ENCODE measurements at regions not wholly inside any gene's neighbourhood (a gene's known extent, or its start where the extent isn't known, plus 50 kb on each side); places are given as distances from the start of the nearest gene placed in this dataset.

GRCh38 chr1:239262538-239262937, 123.8 kb upstream of the CHRM3 start:
- DNase-seq = no peak

DNA sequence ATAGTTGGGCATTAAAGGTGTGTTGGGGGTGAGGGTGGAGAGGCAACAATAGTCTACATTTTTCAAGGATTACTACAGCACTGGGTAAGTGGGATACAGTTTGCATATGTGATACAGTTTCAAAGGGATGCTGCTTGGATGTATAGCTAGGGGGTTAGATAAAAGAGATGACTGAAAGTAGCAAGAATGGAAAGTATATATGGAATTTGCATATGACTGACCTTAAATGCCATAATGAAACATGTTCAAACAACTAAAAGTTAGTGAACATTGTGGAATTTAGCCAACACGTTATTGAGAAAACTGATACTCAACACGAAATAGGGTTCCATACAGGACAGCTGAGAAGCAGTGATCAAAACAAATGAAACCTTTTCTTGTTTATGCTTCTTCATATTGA, 124.8 kb upstream of the CHRM3 start:
- no peak for DNase-seq

- no peak for DNase-seq
Observed at GRCh38 chr1:239260842-239261241, 125.5 kb upstream of the CHRM3 start.

DNA sequence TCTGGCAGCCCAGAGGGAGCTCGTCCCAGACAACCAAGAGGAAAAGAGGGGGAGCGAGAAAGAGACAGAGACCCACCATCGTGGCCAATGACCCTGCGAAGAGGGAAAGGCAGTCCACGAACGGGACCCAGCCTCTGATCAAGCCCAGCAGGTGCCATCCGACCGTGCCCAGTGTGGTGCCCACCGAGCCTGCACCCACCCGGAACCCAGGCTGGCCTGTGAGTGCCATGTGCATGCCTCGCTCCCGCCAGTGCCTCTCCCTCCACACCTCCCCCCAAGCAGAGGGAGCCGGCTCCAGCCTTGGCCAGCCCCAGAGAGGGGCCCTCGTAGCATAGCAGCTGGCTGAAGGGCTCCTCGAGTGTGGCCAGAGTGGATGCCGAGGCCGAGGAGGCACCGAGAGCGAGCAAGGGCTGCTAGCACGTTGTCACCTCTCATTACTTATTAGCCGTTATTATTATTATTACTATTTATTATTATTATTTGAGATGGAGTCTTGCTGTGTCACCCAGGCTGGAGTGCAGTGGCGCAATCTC, 130.7 kb upstream of the CHRM3 start:
- no peak for DNase-seq

DNA sequence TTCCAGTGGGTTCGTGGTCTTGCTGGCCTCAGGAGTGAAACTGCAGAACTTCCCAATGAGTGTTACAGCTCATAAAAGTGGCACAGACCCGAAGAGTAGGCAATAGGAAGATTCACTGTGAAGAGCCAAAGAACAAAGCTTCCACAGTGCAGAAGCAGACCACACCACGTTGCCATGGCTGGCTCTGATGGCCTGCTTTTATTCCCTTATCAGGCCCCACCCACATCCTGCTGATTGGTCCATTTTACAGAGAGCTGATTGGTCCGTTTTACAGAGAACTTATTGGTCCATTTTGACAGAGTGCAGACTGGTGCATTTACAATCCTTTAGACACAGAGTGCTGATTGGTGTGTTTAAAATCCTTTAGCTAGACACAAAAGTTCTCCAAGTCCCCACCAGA, 131.4 kb upstream of the CHRM3 start:
- DNase-seq = no peak

- no peak for DNase-seq
Observed at GRCh38 chr1:239253032-239253431, 133.3 kb upstream of the CHRM3 start.

GRCh38 chr1:239250353-239251035, 135.9 kb upstream of the CHRM3 start:
- no peak for DNase-seq

DNA sequence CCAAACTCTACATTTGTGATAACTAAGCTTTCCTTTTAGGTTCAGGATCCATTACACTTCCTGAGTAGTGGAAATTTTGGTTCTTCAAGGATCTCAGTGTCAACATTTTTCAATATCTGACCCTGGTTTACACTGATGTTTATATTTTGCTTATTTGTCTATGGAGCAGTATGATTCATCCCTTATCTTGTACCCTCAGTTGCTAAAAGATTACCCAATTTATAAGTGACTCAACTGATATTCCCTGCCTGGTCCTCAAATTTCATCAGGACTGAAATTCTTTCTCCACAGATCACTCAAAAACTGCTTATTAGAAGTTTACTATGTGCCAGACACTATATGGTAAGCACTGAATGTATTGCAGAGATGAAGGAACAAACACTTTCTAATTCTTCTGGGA, 139.1 kb upstream of the CHRM3 start:
- no peak for DNase-seq

DNA sequence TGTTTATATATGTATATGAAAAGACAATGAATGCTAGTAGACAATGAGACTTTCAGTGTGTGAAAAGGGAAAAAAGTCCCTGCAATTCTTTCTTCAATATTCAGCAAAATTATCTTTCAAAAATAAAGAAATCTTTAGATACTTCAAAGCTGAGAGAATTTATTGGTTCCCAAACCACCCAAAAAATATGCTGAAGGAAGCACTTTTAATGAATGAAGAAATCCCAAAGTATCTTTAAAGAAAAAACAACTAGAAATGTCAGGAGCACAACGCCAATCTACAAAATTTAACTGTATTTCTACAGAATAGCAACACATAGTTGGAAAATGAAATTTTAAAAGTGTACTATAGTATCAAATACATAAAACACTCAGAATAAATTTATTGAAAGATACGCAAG, 142.3 kb upstream of the CHRM3 start:
- no peak for DNase-seq

GRCh38 chr1:239243006-239243405, 143.4 kb upstream of the CHRM3 start:
- no peak for DNase-seq

DNA sequence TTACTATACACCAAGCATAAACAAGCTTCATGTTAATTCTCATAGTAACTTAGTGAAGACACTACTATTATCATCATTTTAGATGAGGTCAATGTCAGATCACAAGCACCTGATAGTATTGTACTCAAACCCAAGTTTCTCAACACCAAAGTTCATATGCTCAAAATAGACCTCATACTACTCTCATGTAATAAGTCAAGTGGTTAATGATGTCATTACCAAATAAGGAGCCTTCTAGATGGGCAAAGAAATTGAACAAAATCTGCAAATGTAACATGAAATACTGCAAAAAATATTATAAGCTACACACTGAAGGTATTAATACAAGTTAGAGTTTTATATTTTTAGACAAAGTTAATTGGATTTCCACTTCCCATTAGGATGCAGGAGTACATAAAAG, 144.0 kb upstream of the CHRM3 start:
- DNase-seq = no peak

DNA sequence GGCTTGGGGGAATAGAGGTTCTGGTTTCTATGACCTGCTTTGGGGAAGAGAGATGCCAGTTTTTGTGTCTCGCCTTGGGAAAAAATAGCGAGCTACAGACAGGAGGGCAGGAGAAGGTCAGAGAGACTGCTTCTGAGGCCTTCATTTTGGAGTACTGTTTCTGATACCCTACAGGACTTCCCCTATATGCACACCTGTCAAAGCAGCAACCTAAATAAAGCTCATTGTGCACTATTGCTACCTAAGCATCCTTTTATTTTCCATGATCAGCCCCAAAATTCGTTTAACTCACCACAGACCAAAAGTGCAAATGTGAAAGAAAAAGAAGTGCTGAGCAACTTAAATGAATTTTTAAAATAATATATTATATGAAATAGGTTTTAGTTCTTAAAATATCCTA, 145.6 kb upstream of the CHRM3 start:
- DNase-seq = no peak

- DNase-seq = no peak
Observed at GRCh38 chr1:239239529-239239928, 146.8 kb upstream of the CHRM3 start.

GRCh38 chr1:239237912-239238311, 148.5 kb upstream of the CHRM3 start:
- peak in 1 of 2 experiments; percentile 1 for DNase-seq

GRCh38 chr1:239233626-239234025, 152.7 kb upstream of the CHRM3 start:
- no peak for DNase-seq

DNA sequence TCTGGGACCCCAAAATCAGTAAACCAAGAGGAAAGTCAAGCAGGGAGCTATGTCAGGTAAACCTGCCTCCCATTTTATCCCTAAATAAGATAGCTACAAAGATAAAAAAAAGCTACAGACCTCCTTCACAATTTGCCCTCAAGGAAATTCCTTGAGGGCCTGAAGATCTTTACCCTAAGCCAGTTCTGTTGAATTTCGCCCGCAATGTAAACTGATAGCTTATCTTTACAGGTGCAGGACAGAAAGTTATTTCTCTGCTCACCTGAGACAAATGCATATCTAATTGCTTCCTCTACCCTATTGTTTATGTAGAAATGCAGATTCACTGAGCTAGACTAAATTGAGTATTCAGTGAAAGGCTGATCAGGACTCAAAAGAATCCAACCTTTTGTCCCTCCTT, 153.4 kb upstream of the CHRM3 start:
- no peak for DNase-seq

GRCh38 chr1:239228451-239228850, 157.9 kb upstream of the CHRM3 start:
- no peak for DNase-seq

DNA sequence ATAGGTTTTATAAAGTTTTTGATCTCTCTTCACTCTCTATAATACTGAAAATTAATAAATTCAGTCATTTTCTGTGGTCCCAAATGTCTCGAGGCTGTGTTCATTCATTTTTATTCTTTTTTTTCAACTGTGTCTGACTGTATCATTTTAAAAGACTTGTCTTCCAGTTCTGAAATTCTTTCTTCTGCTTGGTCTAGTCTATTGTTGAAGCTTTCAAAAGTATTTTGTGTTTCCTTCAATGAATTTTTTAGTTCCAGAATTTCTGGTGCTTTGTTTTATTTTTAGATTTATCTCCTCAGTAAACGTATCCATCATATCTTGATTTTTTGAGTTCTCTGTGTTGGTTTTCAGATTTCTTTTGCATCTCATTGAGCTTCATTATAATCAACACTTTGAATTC, 161.0 kb upstream of the CHRM3 start:
- no peak for DNase-seq

DNA sequence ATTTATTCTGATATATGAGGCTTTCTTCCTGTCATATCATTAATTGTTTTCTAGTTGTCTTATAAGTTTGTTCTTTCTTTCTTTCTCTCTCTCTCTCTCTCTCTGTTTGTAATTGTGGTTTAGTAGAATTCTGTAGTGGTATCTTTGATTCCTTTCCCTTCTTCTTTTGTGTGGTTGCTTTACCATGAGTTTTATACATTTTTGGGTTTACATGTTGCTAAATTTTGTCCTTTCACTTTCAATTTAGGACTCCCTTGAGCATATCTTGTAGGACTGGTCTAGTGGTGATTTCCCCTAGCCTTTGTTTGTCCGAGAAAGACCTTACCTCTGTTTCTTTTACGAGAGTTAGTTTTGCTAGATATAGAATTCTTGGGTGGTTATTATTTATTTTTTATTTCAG, 162.3 kb upstream of the CHRM3 start:
- no peak for DNase-seq

- DNase-seq = no peak
Observed at GRCh38 chr1:239222999-239223398, 163.4 kb upstream of the CHRM3 start.

DNA sequence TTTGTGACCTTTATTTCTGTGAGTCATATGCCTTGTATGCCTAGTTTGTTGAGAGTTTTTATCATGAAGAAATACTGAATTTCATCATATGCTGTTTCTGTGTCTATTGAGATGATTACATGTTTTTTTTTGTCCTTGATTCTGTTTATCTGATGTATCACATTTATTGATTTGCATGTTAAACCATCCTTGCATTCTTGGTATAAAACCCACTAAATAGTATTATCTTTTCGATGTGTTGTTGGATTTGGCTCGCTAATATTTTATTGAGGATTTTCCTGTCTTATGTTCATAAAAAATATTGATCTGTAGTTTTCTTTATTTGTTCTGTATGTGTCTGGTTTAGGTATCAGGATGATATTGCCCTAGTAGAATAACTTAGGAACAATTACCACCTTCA, 164.7 kb upstream of the CHRM3 start:
- no peak for DNase-seq

GRCh38 chr1:239219679-239220078, 166.7 kb upstream of the CHRM3 start:
- no peak for DNase-seq

- DNase-seq = no peak
Observed at GRCh38 chr1:239218301-239218700, 168.1 kb upstream of the CHRM3 start.

DNA sequence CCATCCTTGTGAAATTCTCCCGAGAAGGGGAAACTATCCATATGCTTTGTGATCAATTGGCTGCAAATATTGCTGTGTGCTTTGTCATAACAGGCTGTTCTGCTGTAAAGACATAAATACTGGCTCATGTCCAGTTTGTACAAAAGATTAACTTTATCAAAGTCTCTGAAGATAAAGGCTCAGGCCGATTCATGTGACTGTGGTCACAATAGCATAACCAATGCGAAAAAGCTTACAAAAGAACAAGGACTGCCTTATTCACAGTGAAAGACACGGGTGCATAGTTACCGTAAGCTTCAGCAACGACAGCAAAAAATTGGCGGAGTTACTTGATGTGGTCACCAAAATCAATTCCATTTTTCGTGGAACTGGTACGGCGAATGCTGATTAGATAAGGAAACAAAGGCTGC, 173.6 kb upstream of the CHRM3 start:
- DNase-seq = no peak

DNA sequence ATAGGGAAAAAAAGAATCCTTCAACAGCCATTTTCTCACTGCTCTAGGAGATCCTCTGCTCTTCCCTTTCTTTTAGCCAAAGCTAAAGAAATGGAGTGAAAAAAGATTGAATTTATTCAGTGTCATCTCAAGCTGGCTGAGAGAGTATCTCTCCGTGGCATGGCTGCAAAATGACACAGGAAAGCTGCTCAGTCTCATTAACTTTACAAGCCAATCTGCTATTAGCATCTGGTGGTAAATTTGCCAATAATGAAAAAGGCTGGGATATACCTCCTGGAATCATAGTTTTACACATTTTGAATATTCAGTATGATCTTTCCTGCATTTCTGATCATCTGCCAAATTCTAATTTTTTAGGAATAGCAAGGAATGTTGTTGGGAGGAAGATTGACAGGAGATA, 176.8 kb upstream of the CHRM3 start:
- DNase-seq = no peak

Data from NCI-H526 (cell line).